ENCODE measurements at regions not wholly inside any gene's neighbourhood (a gene's known extent, or its start where the extent isn't known, plus 50 kb on each side); places are given as distances from the start of the nearest gene placed in this dataset.
"Not testable (repeated sequence)": the region's sequence is repeated elsewhere in the genome, so short reads cannot be mapped to it uniquely, and the experiment has no call there.

DNA sequence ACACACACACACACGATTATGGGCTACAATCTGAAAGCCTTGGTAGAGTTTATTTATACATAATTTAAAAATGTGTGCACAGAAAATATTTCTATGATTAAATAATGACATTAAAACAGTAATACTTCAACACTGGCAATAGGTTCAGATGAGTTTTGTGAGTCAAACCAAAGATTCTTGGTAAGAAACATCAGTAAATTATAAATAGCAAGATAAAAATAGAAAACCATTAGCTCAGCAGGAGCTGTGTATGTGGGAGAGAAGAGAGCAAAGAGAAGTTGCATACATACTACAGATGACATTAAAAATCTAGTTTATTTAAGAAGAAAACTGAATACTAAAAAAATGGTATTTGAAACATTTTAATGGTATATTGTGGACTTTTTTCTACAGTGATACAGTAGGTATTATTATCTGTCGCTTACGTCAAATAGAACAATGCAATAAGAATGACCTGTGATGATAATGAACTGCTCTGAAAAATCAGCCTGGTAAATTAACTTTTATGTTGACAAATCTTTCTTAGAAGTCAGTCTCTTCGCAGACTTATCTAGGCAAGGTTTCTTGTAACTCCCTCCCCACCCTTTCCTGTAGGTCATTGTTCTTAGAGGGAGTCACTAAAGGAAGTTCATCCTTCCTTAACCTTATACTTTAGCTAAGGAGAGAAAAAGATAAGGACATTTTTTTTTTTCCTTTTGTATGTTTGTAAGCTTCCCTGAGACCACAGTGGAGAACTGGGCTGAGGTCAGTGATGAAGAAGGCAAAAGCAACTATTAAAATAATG is 149.3 kb downstream of the GJA1 start:
- ATAC-seq (no peak), DNase-seq (ENCODE audit: missing footprints) (no peak)
- intact Hi-C loops (cut with DNase I) = loop anchor here (5.0 to 10.0 kb wide), 4 partner anchors 142 to 543 kb away; no protein-coding TSS in a partner anchor

DNA sequence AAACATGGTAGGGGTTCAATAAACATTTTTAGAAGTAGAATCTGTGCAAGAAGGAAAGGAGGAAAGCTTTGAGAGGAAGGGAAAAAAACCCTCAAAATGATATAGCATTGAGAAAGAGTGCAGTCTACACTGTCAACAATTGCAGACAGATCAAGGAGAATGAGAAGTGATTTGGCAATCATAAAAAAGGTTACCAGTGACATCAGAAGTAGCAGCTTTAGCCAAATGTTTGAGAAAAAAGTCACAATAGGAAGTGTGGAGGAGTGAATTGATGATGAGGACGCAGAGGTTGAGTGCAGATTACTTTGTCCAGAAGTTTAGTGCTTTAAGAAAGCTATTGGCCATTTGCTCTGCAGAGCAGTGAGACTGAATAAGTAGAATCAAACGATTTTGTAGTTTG is 155.0 kb downstream of the GJA1 start:
- DNase-seq (ENCODE audit: missing footprints) = no peak
- intact Hi-C loops (cut with DNase I) = no loop called here
- no peak for ATAC-seq

DNA sequence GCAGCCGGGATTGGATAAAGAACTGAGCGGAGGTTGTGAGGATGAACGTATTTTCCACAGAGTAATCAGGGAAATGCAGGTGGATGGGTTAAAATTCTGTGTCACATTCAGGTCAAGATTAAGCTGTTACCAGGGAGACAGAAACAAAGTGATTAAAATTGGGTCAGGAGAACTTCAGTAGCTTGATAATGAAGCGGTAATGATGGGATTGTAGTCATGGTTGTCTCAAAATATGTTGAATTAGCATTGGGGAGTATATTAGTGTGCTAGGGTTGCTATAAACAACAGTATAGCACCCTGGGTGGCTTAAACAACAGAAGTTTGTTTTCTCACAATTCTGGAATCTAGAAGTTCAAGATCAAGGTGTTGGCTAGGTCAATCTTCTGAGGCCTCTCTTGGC is 155.5 kb downstream of the GJA1 start:
- intact Hi-C loops (cut with DNase I) = no loop called here
- DNase-seq (ENCODE audit: missing footprints) = no peak
- no peak for ATAC-seq

DNA sequence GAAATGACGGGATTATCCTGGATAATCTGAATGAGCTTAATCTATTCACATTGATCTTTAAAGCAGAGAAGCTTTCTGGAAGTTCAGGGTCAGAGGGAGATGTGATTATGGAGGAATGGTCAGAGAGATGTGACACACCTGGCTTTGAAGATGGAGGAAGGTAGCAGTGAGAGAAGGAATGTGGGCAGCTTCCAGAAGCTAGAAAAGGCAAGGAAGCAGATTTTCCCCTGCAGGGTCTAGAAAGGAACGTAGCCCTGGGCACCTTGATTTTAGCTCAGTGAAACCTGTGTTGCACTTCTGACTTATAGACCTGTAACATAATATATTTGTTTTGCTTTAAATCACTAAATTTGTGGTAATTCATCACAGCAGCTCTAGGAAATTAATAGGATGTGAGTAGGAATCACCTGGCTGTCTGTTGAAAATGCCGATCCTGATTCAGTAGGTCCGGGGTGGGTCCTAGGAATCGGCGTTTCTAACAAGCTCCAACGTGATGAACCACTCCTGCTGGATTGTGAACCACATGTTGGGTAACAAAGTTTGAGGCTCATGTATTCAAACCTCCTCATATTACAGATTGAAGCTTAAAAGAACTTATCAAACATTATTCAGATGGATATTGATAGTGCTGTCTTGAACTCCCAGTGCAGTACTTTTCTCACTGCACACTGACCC is 157.0 kb downstream of the GJA1 start:
- ATAC-seq (no peak), DNase-seq (ENCODE audit: missing footprints) (no peak)
- intact Hi-C loops (cut with DNase I) = no loop called here

DNA sequence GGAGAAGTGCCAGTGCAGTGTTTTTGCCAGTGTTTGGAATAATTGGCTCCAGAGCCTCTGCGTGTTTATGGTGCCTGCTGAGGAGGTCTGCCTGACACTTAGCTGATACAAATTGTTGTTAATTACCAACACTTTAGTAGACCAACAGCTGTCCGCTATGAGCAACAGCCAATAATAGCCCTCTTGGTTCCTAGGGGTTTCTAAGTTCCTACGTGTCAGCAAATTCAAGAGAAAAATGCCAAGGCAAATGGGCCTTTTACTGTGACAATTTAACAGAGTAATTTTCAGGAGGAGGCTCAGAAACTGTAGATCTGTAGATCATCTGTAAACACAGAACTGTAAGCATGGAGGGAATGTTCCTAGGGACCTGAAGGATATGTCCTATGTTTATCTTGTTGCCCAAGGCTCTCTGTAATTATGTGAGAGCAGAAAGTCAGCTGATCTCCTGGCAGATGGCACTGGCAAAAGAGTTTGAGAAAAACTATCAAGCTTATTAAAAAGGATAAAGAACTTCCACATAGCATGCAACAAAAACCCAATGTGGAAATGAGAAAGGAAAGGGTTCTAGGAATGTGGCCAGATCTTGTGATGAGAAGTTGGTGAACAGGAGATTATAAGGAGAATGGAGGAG is 157.7 kb downstream of the GJA1 start:
- intact Hi-C loops (cut with DNase I) = no loop called here
- ATAC-seq = no peak
- DNase-seq (ENCODE audit: missing footprints) = no peak

DNA sequence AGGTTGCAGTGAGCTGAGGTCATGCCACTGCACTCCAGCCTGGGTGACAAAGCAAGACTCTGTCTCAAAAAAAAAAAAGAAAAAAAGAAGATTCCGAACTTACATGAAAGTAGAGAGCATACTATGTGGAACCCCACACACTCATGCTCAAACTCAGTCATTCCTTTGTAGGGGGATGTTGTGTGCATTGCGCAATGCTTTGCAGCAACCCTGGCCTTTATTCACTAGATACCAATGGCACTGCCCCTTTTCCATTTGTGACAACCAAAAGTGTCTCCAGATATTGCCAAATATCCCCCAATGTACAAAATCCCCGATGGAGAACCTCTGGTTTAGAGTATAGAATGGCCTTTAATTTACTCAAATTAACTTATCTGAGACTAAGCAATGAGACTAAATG is 158.6 kb downstream of the GJA1 start:
- no peak for ATAC-seq
- intact Hi-C loops (cut with DNase I) = no loop called here
- no peak for DNase-seq (ENCODE audit: missing footprints)

DNA sequence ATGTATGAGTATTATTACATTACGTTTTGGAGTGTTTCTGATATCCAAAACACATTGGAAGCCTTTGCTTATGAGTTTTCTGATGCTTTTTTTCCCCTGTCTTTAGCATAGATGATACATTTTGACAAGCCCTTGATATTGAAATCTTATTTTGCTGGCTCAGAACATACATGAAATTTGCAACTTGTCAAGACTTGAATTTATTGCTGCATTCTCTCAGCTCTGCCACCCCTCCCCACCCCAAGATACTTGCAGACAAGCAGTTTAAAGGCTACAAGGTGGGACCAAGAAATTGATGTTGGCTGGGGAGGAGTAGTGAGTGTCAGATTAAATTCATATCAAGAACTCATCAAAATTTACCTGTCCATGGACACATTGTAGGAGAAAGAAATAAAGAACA is 160.2 kb downstream of the GJA1 start:
- intact Hi-C loops (cut with DNase I) = no loop called here
- no peak for DNase-seq (ENCODE audit: missing footprints)
- no peak for ATAC-seq

DNA sequence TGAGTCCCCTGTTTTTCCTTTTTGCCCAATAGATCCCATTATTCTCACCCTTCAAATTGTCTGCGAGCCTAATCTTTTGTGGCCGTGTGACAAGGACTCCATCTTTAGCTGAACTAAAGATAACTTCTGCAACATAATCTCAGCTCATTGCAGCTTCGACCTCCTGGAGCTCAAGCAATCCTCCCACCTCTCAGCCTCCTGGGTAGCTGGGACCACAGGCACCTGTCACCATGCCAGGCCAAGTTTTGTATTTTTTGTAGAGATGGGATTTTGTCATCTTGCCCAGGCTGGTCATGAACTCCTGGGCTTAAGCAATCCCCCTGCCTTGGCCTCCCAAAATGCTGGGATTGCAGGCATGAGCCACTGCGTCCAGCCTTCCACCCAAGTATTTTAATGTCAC is 161.0 kb downstream of the GJA1 start:
- intact Hi-C loops (cut with DNase I) = no loop called here
- DNase-seq (ENCODE audit: missing footprints) (no peak), ATAC-seq (no peak)

DNA sequence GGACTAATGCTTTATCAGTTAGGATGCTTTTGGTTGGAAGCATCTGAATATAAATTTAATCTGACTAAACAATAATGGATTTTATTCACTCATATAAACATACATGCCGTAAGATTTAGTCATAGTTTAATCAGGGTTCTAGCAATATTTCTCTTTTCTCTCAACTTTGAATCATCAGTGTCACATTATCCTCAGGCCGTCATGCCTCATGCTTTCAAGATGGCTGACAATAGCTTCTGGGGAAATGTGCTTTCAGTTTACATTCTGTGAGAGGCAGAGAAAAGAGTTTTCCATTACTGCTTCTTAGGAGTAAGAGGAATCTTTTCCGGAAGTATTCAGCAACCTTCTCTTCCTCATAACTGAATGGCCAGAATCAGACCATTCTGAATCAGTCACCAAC is 162.2 kb downstream of the GJA1 start:
- DNase-seq (ENCODE audit: missing footprints) (no peak), ATAC-seq (no peak)
- intact Hi-C loops (cut with DNase I) = no loop called here

DNA sequence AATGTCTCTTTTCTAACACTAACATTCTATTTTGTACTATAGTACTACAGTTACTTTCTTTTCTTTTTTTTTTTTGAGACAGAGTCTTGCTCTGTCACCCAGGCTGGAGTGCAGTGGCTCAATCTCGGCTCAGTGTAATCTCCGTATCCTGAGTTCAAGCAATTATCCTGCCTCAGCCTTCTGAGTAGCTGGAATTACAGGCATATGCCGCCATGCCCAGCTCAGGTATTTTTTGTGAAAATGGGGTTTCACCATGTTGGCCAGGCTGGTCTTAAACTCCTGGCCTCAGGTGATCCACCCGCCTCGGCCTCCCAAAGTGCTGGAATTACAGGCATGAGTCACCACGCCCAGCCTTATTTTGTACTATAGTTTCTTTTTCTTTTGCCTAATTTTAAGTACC is 163.9 kb downstream of the GJA1 start:
- ATAC-seq; intact Hi-C loops (cut with DNase I); DNase-seq (ENCODE audit: missing footprints): not testable (repeated sequence)

DNA sequence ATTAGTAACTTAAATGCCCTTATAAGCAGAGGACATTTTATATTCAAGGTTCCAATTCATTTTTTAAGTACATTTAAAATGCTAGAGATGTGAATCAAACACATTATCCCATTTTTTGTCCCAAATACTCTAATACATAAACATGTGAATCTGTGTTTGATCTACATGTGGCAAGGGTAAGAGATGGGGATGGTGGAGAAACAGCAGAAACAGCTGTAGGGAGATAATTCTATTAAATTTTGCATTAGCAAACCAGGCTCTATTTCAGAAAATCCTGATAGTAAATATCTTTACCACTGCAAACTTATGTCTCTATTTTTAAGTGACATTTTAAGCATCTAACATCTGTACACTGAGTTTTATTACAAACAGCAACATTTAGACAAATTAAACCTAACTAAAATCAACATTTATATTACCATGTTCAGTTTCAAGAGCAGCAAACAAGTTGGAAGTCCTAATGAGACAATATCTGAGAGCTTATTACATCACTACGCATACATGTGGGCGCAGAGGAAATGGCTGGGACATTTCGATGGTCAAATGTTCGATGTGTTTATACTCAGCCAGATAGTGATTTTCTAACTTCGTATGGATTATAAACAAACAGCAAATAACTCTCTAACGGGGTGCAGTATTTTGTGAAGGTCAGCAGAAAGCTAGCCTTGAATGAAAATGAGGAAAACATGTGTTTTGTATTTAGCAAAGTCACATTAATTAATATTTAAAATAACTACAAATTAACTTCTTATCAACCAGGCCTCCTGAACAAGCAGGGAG is 165.1 kb downstream of the GJA1 start:
- intact Hi-C loops (cut with DNase I) = no loop called here
- ATAC-seq = no peak

DNA sequence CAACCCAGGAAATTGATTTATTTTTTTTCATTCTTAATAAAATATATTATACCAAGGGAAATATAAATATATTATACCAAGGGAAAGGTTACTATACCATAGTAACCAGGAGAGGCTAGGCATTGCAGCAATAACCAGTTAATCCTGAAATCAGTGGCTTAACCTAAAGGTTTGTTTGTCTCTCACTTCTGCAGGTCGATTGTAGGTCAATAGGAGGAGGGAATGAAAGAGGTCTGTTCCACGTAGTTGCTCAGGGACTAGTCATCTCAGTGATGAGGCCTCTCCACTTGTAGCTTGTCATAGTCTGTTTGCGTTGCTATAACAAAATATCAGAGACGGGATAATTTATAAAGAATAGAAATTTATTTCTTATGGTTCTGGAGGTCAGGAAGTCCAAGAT is 168.0 kb downstream of the GJA1 start:
- intact Hi-C loops (cut with DNase I) = no loop called here
- DNase-seq (ENCODE audit: missing footprints) (no peak), ATAC-seq (no peak)

More for the DNA sequence above, 165.1 kb downstream of the GJA1 start:
- DNase-seq (ENCODE audit: missing footprints) = no peak

DNA sequence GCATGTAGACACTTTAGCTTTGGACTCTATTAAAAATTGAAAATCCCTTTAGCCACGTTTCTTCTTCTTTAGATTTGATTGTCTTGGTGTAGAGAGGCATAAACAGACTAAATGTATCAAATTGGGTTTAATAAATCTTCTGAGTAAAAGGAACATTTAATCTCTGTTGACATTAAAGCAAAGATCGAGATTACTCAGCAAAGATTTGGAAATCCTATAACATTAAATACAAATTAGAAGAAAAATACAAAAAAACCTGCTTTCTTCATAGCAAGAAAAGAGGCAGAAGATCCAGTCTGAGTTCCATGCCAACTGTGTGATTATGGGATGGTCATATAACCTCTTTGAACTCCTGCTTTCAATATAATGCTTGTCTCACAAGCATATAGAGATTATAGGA is 172.3 kb downstream of the GJA1 start:
- ATAC-seq = no peak
- DNase-seq (ENCODE audit: missing footprints) = no peak
- intact Hi-C loops (cut with DNase I) = no loop called here

DNA sequence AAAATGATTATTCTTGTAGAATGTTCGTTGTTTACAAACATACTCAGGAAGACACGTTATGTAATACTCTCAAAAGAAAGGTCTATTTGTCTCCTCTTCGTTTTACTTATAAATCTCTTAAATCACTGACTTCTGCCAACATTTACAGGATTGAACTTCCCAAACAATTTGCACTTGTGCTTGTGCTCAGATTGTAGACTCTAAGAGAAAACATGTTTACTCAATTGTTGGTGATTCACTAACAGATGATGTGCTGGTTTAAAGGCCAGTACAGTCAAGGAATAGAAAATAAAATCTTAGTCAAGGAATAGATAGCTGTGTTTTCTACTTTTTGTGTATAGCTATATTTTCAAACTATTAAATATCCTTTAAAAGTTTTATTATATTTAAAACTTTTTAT is 172.8 kb downstream of the GJA1 start:
- intact Hi-C loops (cut with DNase I) = no loop called here
- no peak for DNase-seq (ENCODE audit: missing footprints)

DNA sequence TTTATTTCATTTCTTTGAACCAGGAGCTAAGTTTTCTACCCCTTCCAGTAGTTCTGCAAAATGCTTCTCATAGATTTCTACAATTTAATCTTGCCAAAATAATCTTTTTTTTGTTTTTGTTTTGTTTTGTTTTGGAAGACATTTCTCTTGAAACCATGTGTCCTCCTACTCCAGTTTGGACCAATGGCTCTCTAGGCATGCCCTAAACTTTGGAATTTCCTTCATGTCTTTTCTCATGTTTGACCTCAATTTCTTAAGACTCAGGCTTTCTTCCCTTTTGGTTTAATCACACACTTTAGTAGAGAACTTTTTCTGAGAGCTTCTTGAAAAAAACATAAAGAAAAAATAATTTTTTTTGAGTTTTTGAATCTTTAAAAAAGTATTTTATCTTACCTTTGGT is 173.8 kb downstream of the GJA1 start:
- intact Hi-C loops (cut with DNase I) = no loop called here
- no peak for DNase-seq (ENCODE audit: missing footprints)
- no peak for ATAC-seq

More for the DNA sequence above, 172.8 kb downstream of the GJA1 start:
- no peak for ATAC-seq

DNA sequence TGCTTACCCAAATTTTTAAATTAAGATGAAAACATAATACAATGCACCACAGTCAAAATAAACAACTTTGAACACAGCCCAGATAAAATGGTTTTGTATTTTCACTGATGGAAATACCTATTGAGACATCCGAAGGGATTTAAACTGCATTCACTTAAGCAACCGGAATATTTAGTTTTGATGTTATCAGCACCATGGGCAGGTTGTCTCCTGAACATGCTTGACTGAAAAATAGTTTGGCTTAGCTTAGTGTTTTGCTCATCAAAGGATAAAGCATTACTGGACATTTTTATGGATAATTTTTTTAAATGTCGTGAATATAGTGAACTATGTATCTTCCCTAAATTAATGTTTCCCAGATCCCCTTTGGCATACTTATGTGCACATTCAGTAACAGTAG is 177.5 kb downstream of the GJA1 start:
- intact Hi-C loops (cut with DNase I) = no loop called here
- ATAC-seq (no peak), DNase-seq (ENCODE audit: missing footprints) (no peak)

DNA sequence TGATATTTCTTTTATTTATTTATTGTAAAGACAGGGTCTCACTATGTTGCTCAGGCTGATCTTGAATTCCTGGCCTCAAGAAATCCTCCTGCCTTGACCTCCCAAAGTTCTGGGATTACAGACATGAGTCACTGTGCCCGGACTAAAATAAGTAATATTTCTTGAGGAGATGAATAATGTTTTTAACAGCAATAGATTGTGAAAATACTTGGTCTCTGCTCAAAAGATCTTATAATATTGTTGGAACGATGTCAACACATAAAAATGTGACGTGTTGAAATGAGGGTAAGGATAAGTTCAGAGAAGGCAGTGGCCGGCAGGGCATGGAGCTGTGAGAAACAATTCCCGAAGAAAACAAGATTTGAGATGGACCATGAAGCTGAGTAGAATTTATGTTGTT is 178.7 kb downstream of the GJA1 start:
- no peak for DNase-seq (ENCODE audit: missing footprints)
- intact Hi-C loops (cut with DNase I) = no loop called here
- ATAC-seq = no peak

DNA sequence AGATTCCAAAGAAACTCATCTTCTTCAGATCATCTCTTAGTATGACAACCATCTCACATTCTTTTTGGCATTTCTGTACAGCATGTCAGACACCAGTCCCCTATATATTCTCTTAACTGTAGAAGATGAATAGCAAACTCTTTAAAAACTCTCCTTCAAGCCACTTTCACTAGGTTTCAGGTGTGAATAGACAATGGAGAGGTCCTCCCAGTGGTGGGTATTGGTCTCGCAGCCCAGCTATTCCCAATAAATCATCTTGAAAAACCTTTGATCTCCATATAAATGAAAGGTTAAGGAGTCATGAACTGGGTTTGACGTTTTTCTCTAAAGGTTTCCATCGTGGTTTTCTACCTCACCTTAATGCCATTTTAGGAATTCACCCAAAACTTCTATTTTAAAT is 180.0 kb downstream of the GJA1 start:
- intact Hi-C loops (cut with DNase I) = no loop called here
- no peak for ATAC-seq
- DNase-seq (ENCODE audit: missing footprints) = no peak

DNA sequence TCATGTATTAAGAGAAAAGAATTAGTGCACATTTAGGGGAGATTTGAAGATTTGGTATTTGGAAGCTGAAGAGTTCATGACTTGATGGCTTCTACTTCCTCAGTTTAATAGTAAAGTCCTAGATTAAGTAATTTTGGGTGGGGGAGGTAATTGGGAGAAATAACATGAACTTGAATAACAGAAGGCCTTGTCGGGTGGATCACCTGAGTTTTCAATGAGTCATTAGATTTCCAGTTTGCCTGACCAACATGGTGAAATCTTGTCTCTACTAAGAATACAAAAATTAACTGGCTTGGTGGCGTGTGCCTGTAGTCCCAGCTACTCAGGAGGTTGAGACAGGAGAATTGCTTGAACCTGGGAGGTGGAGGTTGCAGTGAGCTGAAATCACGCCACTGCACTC is 181.0 kb downstream of the GJA1 start:
- no peak for DNase-seq (ENCODE audit: missing footprints)
- intact Hi-C loops (cut with DNase I) = no loop called here
- ATAC-seq = no peak
